ENCODE measurements at regions not wholly inside any gene's neighbourhood (a gene's known extent, or its start where the extent isn't known, plus 50 kb on each side); places are given as distances from the start of the nearest gene placed in this dataset.

GRCh38 chr13:27014406-27015359, 156.9 kb downstream of the USP12 start:
- intact Hi-C loops (cut with micrococcal nuclease): no loop called here

- intact Hi-C loops (cut with micrococcal nuclease): no loop called here
Observed at GRCh38 chr13:27012482-27013197, 159.0 kb downstream of the USP12 start.

- intact Hi-C loops (cut with micrococcal nuclease): no loop called here
Observed at GRCh38 chr13:27011661-27012060, 159.9 kb downstream of the USP12 start.

- intact Hi-C loops (cut with micrococcal nuclease): no loop called here
Observed at GRCh38 chr13:27008733-27009132, 162.9 kb downstream of the USP12 start.

- intact Hi-C loops (cut with micrococcal nuclease): no loop called here
Observed at GRCh38 chr13:27007166-27007565, 164.4 kb downstream of the USP12 start.

GRCh38 chr13:27006519-27007161, 165.0 kb downstream of the USP12 start:
- intact Hi-C loops (cut with micrococcal nuclease): no loop called here

GRCh38 chr13:27005976-27006518, 165.6 kb downstream of the USP12 start:
- intact Hi-C loops (cut with micrococcal nuclease): no loop called here

GRCh38 chr13:27005556-27005955, 166.1 kb downstream of the USP12 start:
- intact Hi-C loops (cut with micrococcal nuclease): no loop called here

- intact Hi-C loops (cut with micrococcal nuclease): no loop called here
Observed at GRCh38 chr13:27004866-27005265, 166.7 kb downstream of the USP12 start.

GRCh38 chr13:27004326-27004725, 167.3 kb downstream of the USP12 start:
- intact Hi-C loops (cut with micrococcal nuclease): no loop called here

- intact Hi-C loops (cut with micrococcal nuclease): no loop called here
Observed at GRCh38 chr13:27001705-27002104, 169.9 kb downstream of the USP12 start.

GRCh38 chr13:27000686-27001085, 170.9 kb downstream of the USP12 start:
- intact Hi-C loops (cut with micrococcal nuclease): no loop called here

- intact Hi-C loops (cut with micrococcal nuclease): no loop called here
Observed at GRCh38 chr13:26999499-26999898, 172.1 kb downstream of the USP12 start.

GRCh38 chr13:26998292-26998691, 173.3 kb downstream of the USP12 start:
- intact Hi-C loops (cut with micrococcal nuclease): no loop called here

GRCh38 chr13:26996965-26997752, 174.5 kb downstream of the USP12 start:
- intact Hi-C loops (cut with micrococcal nuclease): loop anchor here (1.0 kb wide), 1 partner anchor 26 kb away; no protein-coding TSS in a partner anchor

- intact Hi-C loops (cut with micrococcal nuclease): no loop called here
Observed at GRCh38 chr13:26995159-26995558, 176.5 kb downstream of the USP12 start.

- intact Hi-C loops (cut with micrococcal nuclease): no loop called here
Observed at GRCh38 chr13:26993780-26994179, 177.8 kb downstream of the USP12 start.

- intact Hi-C loops (cut with micrococcal nuclease): no loop called here
Observed at GRCh38 chr13:26992951-26993719, 178.5 kb downstream of the USP12 start.

GRCh38 chr13:26991508-26992181, 180.0 kb downstream of the USP12 start:
- intact Hi-C loops (cut with micrococcal nuclease): no loop called here

Data from T-helper 1 cell treated with Interleukin-12 subunit alpha and Interleukin-12 subunit beta and Interleukin-4 antibody, amounts not matched to agents 30 ng/mL and 1 ng/mL, for 36 hours (primary cell).